Heart left ventricle (tissue), 16 donors: ENCODE measurements at regions not wholly inside any gene's neighbourhood (a gene's known extent, or its start where the extent isn't known, plus 50 kb on each side); places are given as distances from the start of the nearest gene placed in this dataset.

Source experiments
- ATAC-seq, 4 donors: fragments of 200-7000 bp; cut with Tn5 transposase; one replicate each; pipeline ENCODE4 v1.9.1; 2020 to 2022; ENCODE audit warnings: moderate library complexity in 4 of 4, mild to moderate bottlenecking in 3 of 4, moderate number of reproducible peaks in 1 of 4
- DNase-seq, 5 donors: peaks; one replicate each; pipeline ENCODE4 v3.0.0-alpha.2; 2020
- H3K27ac ChIP-seq, 12 donors: fragments of 200-600 bp; sonication (generic) in 4 of 12; one replicate each; pipeline versions ENCODE4 v1.5.0 to v1.8.0; 2016 to 2022; ENCODE audit warnings: mild to moderate bottlenecking in 2 of 12
- H3K27me3 ChIP-seq, 9 donors: fragments of 200-600 bp; sonication (generic) in 2 of 9; one replicate each; pipeline versions ENCODE4 v1.5.1 to v1.8.0; 2016 to 2022; ENCODE audit warnings: mild to moderate bottlenecking in 3 of 9
- H3K36me3 ChIP-seq, 9 donors: fragments of 200-600 bp; sonication (generic) in 2 of 9; one replicate each; pipeline versions ENCODE4 v1.5.0 to v1.8.0; 2018 to 2022; ENCODE audit warnings: mild to moderate bottlenecking in 2 of 9
- H3K4me1 ChIP-seq, 12 donors: fragments of 200-600 bp; sonication (generic) in 4 of 12; one replicate each; pipeline versions ENCODE4 v1.5.0 to v1.8.0; 2016 to 2022; ENCODE audit warnings: mild to moderate bottlenecking in 3 of 12
- H3K4me3 ChIP-seq, 12 donors: fragments of 200-600 bp; sonication (generic) in 4 of 12; one replicate each; pipeline versions ENCODE4 v1.5.0 to v1.8.0; 2017 to 2022; ENCODE audit warnings: mild to moderate bottlenecking in 9 of 12, moderate library complexity in 4 of 12
- H3K9me3 ChIP-seq, 12 donors: fragments of 200-600 bp; sonication (generic) in 4 of 12; one replicate each; pipeline versions ENCODE4 v1.5.0 to v1.8.0; 2016 to 2022; ENCODE audit warnings: mild to moderate bottlenecking in 1 of 12
- POLR2A ChIP-seq, 2 donors: fragments of 450-650 bp; IDR thresholded peaks; one replicate each; pipeline ENCODE4 v1.6.1; 2017; ENCODE audit warnings: antibody characterized with exemption in 2 of 2, mild to moderate bottlenecking in 2 of 2, moderate library complexity in 2 of 2
- WGBS, 4 donors: extraction: QIAGEN DNeasy Blood & Tissue Kit in 2 of 4; methylation state at CpG; one replicate each; pipeline versions ENCODE4 v1.1.5 to v1.1.7; 2013 to 2018; 5-methylcytosine and 5-hydroxymethylcytosine counted together
- intact Hi-C, 10 donors: fragments of 100-400 bp; cut with DNase I; formaldehyde crosslinking; loops; one replicate each; pipeline versions ENCODE4 v1.11.1 to v1.14.2; 2022
- TF ChIP-seq, protein P1 (sequence below), 12 donors: fragments of 200-600 bp; sonication (generic) in 4 of 12; IDR thresholded peaks; one replicate each; pipeline versions ENCODE4 v1.5.0 to v1.8.0; 2018 to 2022; ENCODE audit warnings: antibody characterized with exemption in 12 of 12, mild to moderate bottlenecking in 5 of 12
- donor health status: ischemic (EF 13 %, LVEDD 7.1; RV severe dilation, severe dysfunction).
- donor health status: healthy with polysubstance abuse.
- donor health status: DM: no; HTN: yes; CAD: no.
- donor health status: DM: no; HTN: no; CAD: no.
- donor health status: ischemic (EF 25% LVEDD 6.9; RV normal size, moderate dysfunction).
- donor health status: ischemic (EF 25% LVEDD 5.7; RV mildly dilated, moderate dysfunction).
- donor health status: healthy.
- donor health status: DM: yes; HTN: yes; CAD: no.
- donor health status: ischemic (EF 35%, LVEDD 5.7; RV mildly dilated, moderate dysfunction).
- donor health status: nonischemic (EF 11% LVEDD 7.7; RV severe dilation, severe dysfunction).
- donor health status: DM: yes; HTN: yes; CAD: no.
- donor health status: PGD.
- donor health status: ischemic (EF 29% LVEDD 5.4; RV normal size, mild dysfunction).
- donor health status: nonischemic (EF 23%, LVEDD 6.1; RV moderate dilation, normal function).

DNA sequence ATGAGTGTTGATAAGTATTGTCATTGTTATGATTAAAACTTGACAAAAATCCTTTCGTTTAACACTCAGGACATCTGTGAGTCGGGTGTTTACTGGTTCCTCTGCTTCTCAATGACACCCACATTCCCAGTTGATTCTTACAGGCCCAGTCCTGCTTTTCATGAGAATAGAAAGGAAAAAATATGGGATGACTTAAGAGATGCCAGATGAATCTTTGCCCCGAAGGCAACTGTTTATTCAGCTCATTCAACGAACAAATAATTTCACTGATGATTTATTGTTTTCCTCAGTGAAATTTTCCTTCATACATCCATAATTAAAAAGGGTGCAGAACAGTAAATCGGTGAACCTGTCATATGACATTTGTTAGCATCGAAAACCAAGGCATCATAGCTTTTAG, 452.4 kb upstream of the WWC1 start:
- H3K9me3 ChIP-seq, result peaks cover 0 to 6% (median 0%) of the 10 kb centered on the region in 12 donors
- H3K4me3 ChIP-seq, result no peak overlapping the region
- WGBS, 4 donors, result 78 to 83% (median 79%) methylated on average over 6 of the region's 6 CpGs
- H3K36me3 ChIP-seq, result no peaks in the 10 kb centered on the region
- no peak for DNase-seq
- H3K27ac ChIP-seq, result no peak overlapping the region
- ATAC-seq, result no peak
- no peaks in the 10 kb centered on the region for H3K4me1 ChIP-seq
- no peaks in the 10 kb centered on the region for H3K27me3 ChIP-seq
- TF ChIP-seq, protein P1, sequence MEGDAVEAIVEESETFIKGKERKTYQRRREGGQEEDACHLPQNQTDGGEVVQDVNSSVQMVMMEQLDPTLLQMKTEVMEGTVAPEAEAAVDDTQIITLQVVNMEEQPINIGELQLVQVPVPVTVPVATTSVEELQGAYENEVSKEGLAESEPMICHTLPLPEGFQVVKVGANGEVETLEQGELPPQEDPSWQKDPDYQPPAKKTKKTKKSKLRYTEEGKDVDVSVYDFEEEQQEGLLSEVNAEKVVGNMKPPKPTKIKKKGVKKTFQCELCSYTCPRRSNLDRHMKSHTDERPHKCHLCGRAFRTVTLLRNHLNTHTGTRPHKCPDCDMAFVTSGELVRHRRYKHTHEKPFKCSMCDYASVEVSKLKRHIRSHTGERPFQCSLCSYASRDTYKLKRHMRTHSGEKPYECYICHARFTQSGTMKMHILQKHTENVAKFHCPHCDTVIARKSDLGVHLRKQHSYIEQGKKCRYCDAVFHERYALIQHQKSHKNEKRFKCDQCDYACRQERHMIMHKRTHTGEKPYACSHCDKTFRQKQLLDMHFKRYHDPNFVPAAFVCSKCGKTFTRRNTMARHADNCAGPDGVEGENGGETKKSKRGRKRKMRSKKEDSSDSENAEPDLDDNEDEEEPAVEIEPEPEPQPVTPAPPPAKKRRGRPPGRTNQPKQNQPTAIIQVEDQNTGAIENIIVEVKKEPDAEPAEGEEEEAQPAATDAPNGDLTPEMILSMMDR (IDR thresholded peaks at IDR 0.05), result no peak
- TF ChIP-seq POLR2A (IDR thresholded peaks at IDR 0.05), result no peak
- intact Hi-C loops, result no loop called here

DNA sequence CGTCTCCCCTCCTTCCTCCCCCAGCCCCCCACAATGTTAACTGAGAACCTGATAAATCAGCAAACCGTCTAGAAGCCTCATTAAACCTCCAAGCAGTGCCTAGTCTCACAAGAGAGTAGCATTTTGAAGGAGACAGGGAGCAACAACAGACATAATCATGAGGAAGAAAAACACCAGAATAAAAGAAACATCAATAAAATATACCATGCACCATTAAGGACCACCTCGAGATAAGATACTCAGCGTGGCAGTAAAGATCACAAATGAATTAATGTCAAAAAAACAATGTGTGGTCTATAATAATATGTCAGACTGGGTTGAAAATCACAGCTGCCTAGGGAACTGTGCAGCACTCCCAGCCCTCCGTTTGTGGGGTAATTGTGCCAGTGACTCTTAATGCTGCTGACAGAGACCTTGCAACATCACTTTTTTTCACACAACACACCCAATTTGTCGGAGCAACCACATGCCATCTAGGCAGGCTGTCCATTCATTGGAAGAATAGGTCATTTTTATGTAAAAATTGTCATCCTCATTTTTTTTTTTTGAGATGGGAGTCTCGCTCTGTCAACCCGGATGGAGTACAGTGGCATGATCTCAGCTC, 450.8 kb upstream of the WWC1 start:
- Histone ChIP-seq H3K27me3 (no peaks in the 10 kb centered on the region), H3K9me3 (peaks cover 0 to 6% (median 0%) of the 10 kb centered on the region in 12 donors), H3K36me3 (no peaks in the 10 kb centered on the region), H3K27ac (no peak overlapping the region), H3K4me1 (no peaks in the 10 kb centered on the region), H3K4me3 (no peak overlapping the region)
- ATAC-seq, result no peak
- DNase-seq, result no peak
- 75 to 80% (median 77%) methylated on average over 8 of the region's 8 CpGs for WGBS, 4 donors
- no peak for TF ChIP-seq POLR2A (IDR thresholded peaks at IDR 0.05)
- intact Hi-C loops, result no loop called here

DNA sequence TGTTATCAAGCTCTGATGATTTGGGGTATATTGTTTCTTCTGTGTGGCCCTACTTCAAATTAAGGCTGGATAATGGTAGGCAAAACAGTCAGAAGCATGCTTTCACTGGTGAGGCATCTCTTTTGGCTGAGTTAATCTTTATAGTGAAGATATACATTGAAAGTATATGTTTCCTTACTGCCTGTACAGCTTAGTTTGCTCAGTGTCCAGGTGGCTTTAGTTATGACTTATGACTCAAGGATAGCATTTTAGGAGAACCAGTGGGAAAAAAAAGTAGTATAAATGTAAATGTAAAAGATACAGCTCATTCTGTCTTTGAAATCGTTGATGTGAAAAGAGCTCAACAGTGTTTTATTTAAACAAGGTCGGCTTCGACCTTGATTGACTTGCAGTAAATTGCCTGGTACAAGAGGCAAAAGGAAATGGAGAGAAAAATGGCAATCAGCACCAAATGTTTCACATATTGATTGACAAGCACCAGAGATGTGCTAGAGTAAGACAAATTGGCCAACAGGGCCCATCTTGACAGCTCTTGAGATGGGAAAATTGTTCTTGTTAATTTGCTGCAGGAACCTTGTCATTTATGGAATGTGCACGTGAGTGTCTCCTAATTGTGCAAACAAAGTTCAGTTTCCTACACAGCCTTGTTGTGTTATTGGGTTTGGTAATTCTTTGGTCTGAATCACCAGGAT, 447.4 kb upstream of the WWC1 start:
- H3K4me3 ChIP-seq, result no peak overlapping the region
- H3K27me3 ChIP-seq, result no peaks in the 10 kb centered on the region
- intact Hi-C loops, result no loop called here
- WGBS, 4 donors, result 75 to 77% (median 75%) methylated on average over 4 of the region's 4 CpGs
- no peaks in the 10 kb centered on the region for H3K36me3 ChIP-seq
- no peaks in the 10 kb centered on the region for H3K4me1 ChIP-seq
- no peak for DNase-seq
- no peak for ATAC-seq
- H3K9me3 ChIP-seq, result no peaks in the 10 kb centered on the region
- no peak for TF ChIP-seq POLR2A (IDR thresholded peaks at IDR 0.05)
- TF ChIP-seq, protein P1 (IDR thresholded peaks at IDR 0.05), result no peak
- no peak overlapping the region for H3K27ac ChIP-seq

DNA sequence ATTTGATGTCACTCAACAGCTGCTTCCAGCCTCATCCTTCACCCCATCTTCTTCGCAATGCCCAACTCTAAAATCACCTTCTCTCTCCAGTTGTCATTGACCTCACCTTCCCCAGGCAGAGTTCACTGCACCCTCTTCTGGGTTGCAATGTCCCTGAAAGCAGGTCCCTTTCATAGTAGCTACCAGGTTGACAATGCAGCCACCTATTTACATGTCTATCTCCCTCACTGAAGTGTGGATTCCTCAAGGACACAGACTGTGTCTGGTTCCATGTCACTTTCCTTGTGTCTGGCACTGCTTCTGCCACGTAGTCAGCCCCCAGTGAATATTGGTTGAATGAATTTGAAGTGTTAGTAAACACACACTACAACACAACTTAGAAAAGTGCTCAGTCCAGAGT, 445.5 kb upstream of the WWC1 start:
- H3K27ac ChIP-seq, result no peak overlapping the region
- H3K9me3 ChIP-seq, result no peaks in the 10 kb centered on the region
- no peaks in the 10 kb centered on the region for H3K36me3 ChIP-seq
- H3K27me3 ChIP-seq, result no peaks in the 10 kb centered on the region
- 45 to 62% (median 57%) methylated on average over 2 of the region's 2 CpGs for WGBS, 4 donors
- intact Hi-C loops, result no loop called here
- no peak overlapping the region for H3K4me3 ChIP-seq
- DNase-seq (no peak), ATAC-seq (no peak)
- no peaks in the 10 kb centered on the region for H3K4me1 ChIP-seq
- no peak for TF ChIP-seq POLR2A (IDR thresholded peaks at IDR 0.05)
- TF ChIP-seq, protein P1 (IDR thresholded peaks at IDR 0.05), result no peak
